ACC112 (cell line): ENCODE measurements at regions not wholly inside any gene's neighbourhood (a gene's known extent, or its start where the extent isn't known, plus 50 kb on each side); places are given as distances from the start of the nearest gene placed in this dataset.

Experiments
- H2AFZ ChIP-seq: fragments of 200-600 bp; sonication (generic); one replicate; pipeline ENCODE4 v1.6.0; 2017; ENCODE audit warnings: antibody characterized with exemption, low read length; ENCODE audit not compliant: unreplicated experiment
- H3K27ac ChIP-seq: fragments of 200-600 bp; sonication (generic); 2 replicates; pipeline ENCODE4 v1.5.1; 2014; ENCODE audit warnings: low read depth, mild to moderate bottlenecking, antibody characterized with exemption, low read length, moderate library complexity
- H3K27me3 ChIP-seq: fragments of 200-600 bp; sonication (generic); 2 replicates; pipeline ENCODE4 v1.6.1; 2014; ENCODE audit warnings: mild to moderate bottlenecking, antibody characterized with exemption, low read length, moderate library complexity, mixed read lengths; ENCODE audit not compliant: insufficient read depth
- H3K36me3 ChIP-seq: fragments of 200-600 bp; sonication (generic); 2 replicates; pipeline ENCODE4 v1.6.1; 2016; ENCODE audit warnings: mild to moderate bottlenecking, antibody characterized with exemption, low read length, moderate library complexity, mixed read lengths; ENCODE audit not compliant: insufficient read depth
- H3K4me1 ChIP-seq: fragments of 200-600 bp; sonication (generic); one replicate; pipeline ENCODE4 v1.6.1; 2016; ENCODE audit warnings: low read length, mixed read lengths; ENCODE audit not compliant: insufficient read depth, unreplicated experiment, control insufficient read depth
- H3K4me3 ChIP-seq: fragments of 200-600 bp; sonication (generic); 2 replicates; pipeline ENCODE4 v1.5.1; 2014; ENCODE audit warnings: mild to moderate bottlenecking, low read depth, low read length
- H3K79me2 ChIP-seq: fragments of 200-600 bp; sonication (generic); one replicate; pipeline ENCODE4 v1.6.0; 2016; ENCODE audit warnings: low read length; ENCODE audit not compliant: control insufficient read depth, unreplicated experiment, insufficient read depth

- Histone ChIP-seq H3K4me3 (no peak overlapping the region), H3K36me3 (0 out of 2 replicates have a peak, but pooled peaks cover 7% of the 10 kb centered on the region), H3K27ac (peak overlapping the region; percentile 92), H3K79me2 (no peaks in the 10 kb centered on the region), H3K4me1 (peaks cover 37% of the 10 kb centered on the region), H2AFZ (no peak overlapping the region), H3K27me3 (no peaks in the 10 kb centered on the region)
Observed at GRCh38 chr16:86632206-86632605, 53.9 kb downstream of the FOXL1 start.

GRCh38 chr16:86632944-86633343 is 54.6 kb downstream of the FOXL1 start:
- no peak overlapping the region for H2AFZ ChIP-seq
- H3K4me1 ChIP-seq = peaks cover 37% of the 10 kb centered on the region
- H3K27ac ChIP-seq = peak overlapping the region; percentile 92; the same call in 1 of the 2 replicates
- no peaks in the 10 kb centered on the region for H3K27me3 ChIP-seq
- H3K4me3 ChIP-seq = no peak overlapping the region
- H3K79me2 ChIP-seq = no peaks in the 10 kb centered on the region
- 0 out of 2 replicates have a peak, but pooled peaks cover 7% of the 10 kb centered on the region for H3K36me3 ChIP-seq

GRCh38 chr16:86634292-86634691 is 55.9 kb downstream of the FOXL1 start:
- Histone ChIP-seq H3K27ac (no peak overlapping the region), H2AFZ (no peak overlapping the region), H3K4me1 (peaks cover 37% of the 10 kb centered on the region), H3K27me3 (no peaks in the 10 kb centered on the region), H3K4me3 (no peak overlapping the region), H3K36me3 (0 out of 2 replicates have a peak, but pooled peaks cover 7% of the 10 kb centered on the region), H3K79me2 (no peaks in the 10 kb centered on the region)

- peaks cover 37% of the 10 kb centered on the region for H3K4me1 ChIP-seq
- H2AFZ ChIP-seq = peak overlapping the region; percentile 85
- no peaks in the 10 kb centered on the region for H3K27me3 ChIP-seq
- H3K79me2 ChIP-seq = no peaks in the 10 kb centered on the region
- 0 out of 2 replicates have a peak, but pooled peaks cover 7% of the 10 kb centered on the region for H3K36me3 ChIP-seq
- H3K27ac ChIP-seq = peak overlapping the region; percentile 14; the same call in 1 of the 2 replicates
- no peak overlapping the region for H3K4me3 ChIP-seq
Observed at GRCh38 chr16:86635176-86635876, 57.0 kb downstream of the FOXL1 start.

GRCh38 chr16:86635926-86636325 is 57.6 kb downstream of the FOXL1 start:
- Histone ChIP-seq H3K36me3 (0 out of 2 replicates have a peak, but pooled peaks cover 7% of the 10 kb centered on the region), H3K79me2 (no peaks in the 10 kb centered on the region), H2AFZ (peak overlapping the region; percentile 85), H3K27ac (no peak overlapping the region), H3K4me3 (no peak overlapping the region), H3K27me3 (no peaks in the 10 kb centered on the region), H3K4me1 (peaks cover 32% of the 10 kb centered on the region)

GRCh38 chr16:86637744-86638143 is 59.4 kb downstream of the FOXL1 start:
- H3K27ac ChIP-seq = no peak overlapping the region
- no peak overlapping the region for H3K4me3 ChIP-seq
- H3K27me3 ChIP-seq = no peaks in the 10 kb centered on the region
- H3K36me3 ChIP-seq = 0 out of 2 replicates have a peak, but pooled peaks cover 7% of the 10 kb centered on the region
- H2AFZ ChIP-seq = no peak overlapping the region
- peaks cover 16% of the 10 kb centered on the region for H3K4me1 ChIP-seq
- no peaks in the 10 kb centered on the region for H3K79me2 ChIP-seq

- 0 out of 2 replicates have a peak, but pooled peaks cover 2% of the 10 kb centered on the region for H3K36me3 ChIP-seq
- peaks cover 16% of the 10 kb centered on the region for H3K4me1 ChIP-seq
Observed at GRCh38 chr16:86638642-86639041, 60.3 kb downstream of the FOXL1 start.

GRCh38 chr16:86639354-86639753 is 61.0 kb downstream of the FOXL1 start:
- H3K27ac ChIP-seq = no peak overlapping the region
- no peak overlapping the region for H2AFZ ChIP-seq
- no peaks in the 10 kb centered on the region for H3K79me2 ChIP-seq
- H3K36me3 ChIP-seq = no peaks in the 10 kb centered on the region
- H3K4me1 ChIP-seq = peaks cover 16% of the 10 kb centered on the region
- H3K4me3 ChIP-seq = no peak overlapping the region
- H3K27me3 ChIP-seq = no peaks in the 10 kb centered on the region

More at GRCh38 chr16:86638642-86639041, 60.3 kb downstream of the FOXL1 start:
- H3K79me2 ChIP-seq = no peaks in the 10 kb centered on the region
- no peak overlapping the region for H2AFZ ChIP-seq
- no peaks in the 10 kb centered on the region for H3K27me3 ChIP-seq
- no peak overlapping the region for H3K27ac ChIP-seq
- H3K4me3 ChIP-seq = no peak overlapping the region

- H3K27me3 ChIP-seq = no peaks in the 10 kb centered on the region
- no peak overlapping the region for H3K4me3 ChIP-seq
- peaks cover 7% of the 10 kb centered on the region for H3K4me1 ChIP-seq
- no peak overlapping the region for H3K27ac ChIP-seq
- no peak overlapping the region for H2AFZ ChIP-seq
- H3K79me2 ChIP-seq = no peaks in the 10 kb centered on the region
- H3K36me3 ChIP-seq = no peaks in the 10 kb centered on the region
Observed at GRCh38 chr16:86640265-86640843, 62.0 kb downstream of the FOXL1 start.

- H3K27me3 ChIP-seq = no peaks in the 10 kb centered on the region
- H3K4me3 ChIP-seq = no peak overlapping the region
- no peaks in the 10 kb centered on the region for H3K79me2 ChIP-seq
- no peaks in the 10 kb centered on the region for H3K4me1 ChIP-seq
- H3K36me3 ChIP-seq = no peaks in the 10 kb centered on the region
- H2AFZ ChIP-seq = no peak overlapping the region
- no peak overlapping the region for H3K27ac ChIP-seq
Observed at GRCh38 chr16:86642087-86642486, 63.7 kb downstream of the FOXL1 start.

- Histone ChIP-seq H3K27ac (no peak overlapping the region), H3K4me3 (no peak overlapping the region), H3K27me3 (no peaks in the 10 kb centered on the region), H2AFZ (no peak overlapping the region), H3K79me2 (no peaks in the 10 kb centered on the region), H3K4me1 (no peaks in the 10 kb centered on the region), H3K36me3 (no peaks in the 10 kb centered on the region)
Observed at GRCh38 chr16:86643671-86644070, 65.3 kb downstream of the FOXL1 start.
